GM21390 (cell line): ENCODE measurements at regions not wholly inside any gene's neighbourhood (a gene's known extent, or its start where the extent isn't known, plus 50 kb on each side); places are given as distances from the start of the nearest gene placed in this dataset.

ENCODE experiments used
- ATAC-seq: cut with Tn5 transposase; IDR thresholded peaks from one replicate; pipeline ENCODE4 v1.9.1; 2021; ENCODE audit not compliant: unreplicated experiment

- ATAC-seq: no peak
Measured at GRCh38 chr17:72360386-72360940, 239.6 kb downstream of the SOX9 start.

GRCh38 chr17:72361892-72362291, 241.1 kb downstream of the SOX9 start:
- no peak for ATAC-seq

GRCh38 chr17:72362376-72363088, 241.7 kb downstream of the SOX9 start:
- ATAC-seq: no peak

- ATAC-seq: no peak
Measured at GRCh38 chr17:72363089-72363610, 242.3 kb downstream of the SOX9 start.

- ATAC-seq: no peak
Measured at GRCh38 chr17:72365857-72366414, 245.1 kb downstream of the SOX9 start.

- no peak for ATAC-seq
Measured at GRCh38 chr17:72366626-72367025, 245.8 kb downstream of the SOX9 start.

GRCh38 chr17:72368191-72368590, 247.4 kb downstream of the SOX9 start:
- ATAC-seq: no peak

GRCh38 chr17:72369366-72369765, 248.5 kb downstream of the SOX9 start:
- no peak for ATAC-seq

- ATAC-seq: no peak
Measured at GRCh38 chr17:72370819-72371218, 250.0 kb downstream of the SOX9 start.

GRCh38 chr17:72372185-72372584, 251.4 kb downstream of the SOX9 start:
- no peak for ATAC-seq

GRCh38 chr17:72373910-72374741, 253.3 kb downstream of the SOX9 start:
- no peak for ATAC-seq

GRCh38 chr17:72376526-72377345, 255.9 kb downstream of the SOX9 start:
- no peak for ATAC-seq

- no peak for ATAC-seq
Measured at GRCh38 chr17:72378414-72379390, 257.9 kb downstream of the SOX9 start.

- ATAC-seq: no peak
Measured at GRCh38 chr17:72379516-72379915, 258.7 kb downstream of the SOX9 start.

GRCh38 chr17:72380120-72380519, 259.3 kb downstream of the SOX9 start:
- no peak for ATAC-seq

GRCh38 chr17:72380737-72381136, 259.9 kb downstream of the SOX9 start:
- no peak for ATAC-seq

- no peak for ATAC-seq
Measured at GRCh38 chr17:72381597-72382397, 261.0 kb downstream of the SOX9 start.

- no peak for ATAC-seq
Measured at GRCh38 chr17:72382971-72383722, 262.3 kb downstream of the SOX9 start.
